GM13976 (cell line): ENCODE measurements at regions not wholly inside any gene's neighbourhood (a gene's known extent, or its start where the extent isn't known, plus 50 kb on each side); places are given as distances from the start of the nearest gene placed in this dataset.

ENCODE experiments used
- DNase-seq: peaks from one replicate; pipeline ENCODE4 v3.0.0; 2012; ENCODE audit warnings: low spot score
- CTCF ChIP-seq: IDR thresholded peaks from 2 replicates; pipeline ENCODE4 v1.5.1; 2012; ENCODE audit warnings: borderline replicate concordance, mild to moderate bottlenecking; ENCODE audit not compliant: insufficient read depth; ENCODE audit errors: extremely low read depth, missing control alignments, control extremely low read depth
- in situ Hi-C: fragments of 300-500 bp; cut with MboI; formaldehyde crosslinking; loops from one replicate; pipeline ENCODE4 v1.12.0; 2022; ENCODE audit warnings: low sequenced_read_pairs, mixed read lengths, inconsistent platforms; ENCODE audit not compliant: unreplicated experiment

GRCh38 chr3:144350125-144350524 lies 378.5 kb downstream of the DIPK2A start:
- no peak for DNase-seq
- in situ Hi-C loops: no loop called here

GRCh38 chr3:144351011-144351410 lies 379.4 kb downstream of the DIPK2A start:
- no peak for DNase-seq
- TF ChIP-seq CTCF: no peak
- in situ Hi-C loops: no loop called here

More at GRCh38 chr3:144350125-144350524, 378.5 kb downstream of the DIPK2A start:
- no peak for TF ChIP-seq CTCF

GRCh38 chr3:144351773-144352365 lies 380.2 kb downstream of the DIPK2A start:
- no peak for TF ChIP-seq CTCF
- in situ Hi-C loops: no loop called here
- no peak for DNase-seq

GRCh38 chr3:144358191-144358590 lies 386.6 kb downstream of the DIPK2A start:
- no peak for TF ChIP-seq CTCF
- in situ Hi-C loops: no loop called here
- no peak for DNase-seq

GRCh38 chr3:144361002-144361401 lies 389.4 kb downstream of the DIPK2A start:
- no peak for TF ChIP-seq CTCF
- in situ Hi-C loops: no loop called here
- DNase-seq: no peak

GRCh38 chr3:144362126-144362525 lies 390.5 kb downstream of the DIPK2A start:
- DNase-seq: no peak
- in situ Hi-C loops: no loop called here
- TF ChIP-seq CTCF: no peak
